GM18502 (cell line): ENCODE measurements at regions not wholly inside any gene's neighbourhood (a gene's known extent, or its start where the extent isn't known, plus 50 kb on each side); places are given as distances from the start of the nearest gene placed in this dataset.

Experiments
- ATAC-seq: cut with Tn5 transposase; IDR thresholded peaks from one replicate; pipeline ENCODE4 v1.9.1; 2021; ENCODE audit warnings: mild to moderate bottlenecking; ENCODE audit not compliant: unreplicated experiment, poor library complexity

- ATAC-seq, result no peak
Measured at GRCh38 chr9:7408845-7409244, 390.7 kb downstream of the DMAC1 start.

GRCh38 chr9:7407246-7407645, 392.3 kb downstream of the DMAC1 start:
- no peak for ATAC-seq

GRCh38 chr9:7405924-7406604, 393.5 kb downstream of the DMAC1 start:
- ATAC-seq, result peak; percentile 88

DNA sequence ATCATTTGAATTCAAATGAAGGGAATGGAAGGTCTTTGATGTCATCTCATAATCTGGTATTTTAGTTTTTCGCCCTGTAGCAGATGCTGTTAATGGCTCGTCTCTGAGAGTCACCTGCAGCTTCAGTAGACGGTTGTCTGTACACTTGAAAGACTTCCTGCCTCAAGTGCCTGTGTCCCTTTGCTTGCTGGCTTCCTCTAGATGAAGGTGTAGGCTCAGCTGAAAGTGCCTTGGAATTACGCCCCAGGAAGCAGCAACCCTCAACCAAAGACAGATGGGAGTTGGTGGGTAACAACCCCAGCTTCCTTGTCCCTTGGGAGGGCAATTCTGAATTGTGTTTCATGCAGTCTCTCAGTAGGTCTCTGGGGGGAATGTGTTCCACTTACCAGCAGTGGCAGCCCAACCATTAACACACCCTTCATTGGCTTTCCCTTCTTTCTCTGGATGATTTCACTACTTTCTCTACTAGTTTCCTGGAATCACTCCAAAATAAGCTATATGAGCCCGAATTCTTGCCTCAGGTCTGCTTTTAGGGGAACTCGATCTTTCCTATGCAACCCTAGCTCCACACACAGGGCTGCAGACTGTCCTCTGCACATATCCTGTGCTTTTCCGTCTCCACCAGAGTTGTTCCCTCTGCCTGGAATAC, 395.6 kb downstream of the DMAC1 start:
- ATAC-seq, result no peak

GRCh38 chr9:7403028-7403389, 396.6 kb downstream of the DMAC1 start:
- ATAC-seq, result no peak

- ATAC-seq, result no peak
Measured at GRCh38 chr9:7402334-7403027, 397.1 kb downstream of the DMAC1 start.

GRCh38 chr9:7401116-7401515, 398.5 kb downstream of the DMAC1 start:
- ATAC-seq, result no peak

GRCh38 chr9:7394002-7394774, 405.4 kb downstream of the DMAC1 start:
- no peak for ATAC-seq

- no peak for ATAC-seq
Measured at GRCh38 chr9:7392148-7392547, 407.4 kb downstream of the DMAC1 start.

- ATAC-seq, result no peak
Measured at GRCh38 chr9:7388755-7389154, 410.8 kb downstream of the DMAC1 start.

DNA sequence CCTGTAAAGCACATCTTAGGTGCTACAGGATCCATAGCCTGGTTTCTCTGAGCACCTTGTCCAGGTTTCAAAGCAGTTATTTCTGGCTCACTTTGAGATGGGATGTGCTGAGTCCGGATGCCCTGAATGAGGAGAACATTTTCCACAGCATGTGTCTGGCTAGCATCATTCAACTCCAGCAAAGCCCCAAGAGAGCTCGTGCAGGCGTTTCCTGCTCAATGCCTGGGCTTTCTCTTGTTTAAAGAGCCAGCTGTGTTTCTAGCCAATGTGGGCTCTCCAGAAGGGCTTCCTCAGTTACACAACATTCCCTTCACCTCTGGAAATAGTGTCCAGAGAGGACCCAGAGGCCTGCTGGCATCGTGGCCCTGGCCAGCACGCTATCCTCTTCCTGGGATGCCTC, 411.7 kb downstream of the DMAC1 start:
- ATAC-seq, result no peak

- no peak for ATAC-seq
Measured at GRCh38 chr9:7382304-7382703, 417.3 kb downstream of the DMAC1 start.

GRCh38 chr9:7377489-7377888, 422.1 kb downstream of the DMAC1 start:
- ATAC-seq, result no peak

DNA sequence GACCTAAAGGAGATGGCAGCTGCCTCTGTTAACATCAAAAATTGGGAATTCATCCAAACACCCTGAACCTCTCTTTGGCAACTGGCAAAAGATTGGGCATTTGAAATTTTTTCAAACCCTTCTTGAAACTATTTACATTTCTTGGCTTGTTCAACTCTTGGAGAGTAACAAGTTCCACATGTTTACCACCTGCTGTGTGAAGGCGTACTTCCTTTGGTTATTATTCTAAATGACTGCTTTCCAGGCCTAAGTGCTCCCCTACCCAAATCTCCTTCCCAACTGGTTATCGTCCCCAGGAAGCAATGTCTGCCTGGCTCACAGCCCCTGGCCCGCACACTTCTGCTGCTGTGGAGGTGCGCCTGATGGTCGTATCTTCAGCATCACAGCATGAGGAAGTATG, 422.7 kb downstream of the DMAC1 start:
- no peak for ATAC-seq

GRCh38 chr9:7376213-7376612, 423.4 kb downstream of the DMAC1 start:
- no peak for ATAC-seq

DNA sequence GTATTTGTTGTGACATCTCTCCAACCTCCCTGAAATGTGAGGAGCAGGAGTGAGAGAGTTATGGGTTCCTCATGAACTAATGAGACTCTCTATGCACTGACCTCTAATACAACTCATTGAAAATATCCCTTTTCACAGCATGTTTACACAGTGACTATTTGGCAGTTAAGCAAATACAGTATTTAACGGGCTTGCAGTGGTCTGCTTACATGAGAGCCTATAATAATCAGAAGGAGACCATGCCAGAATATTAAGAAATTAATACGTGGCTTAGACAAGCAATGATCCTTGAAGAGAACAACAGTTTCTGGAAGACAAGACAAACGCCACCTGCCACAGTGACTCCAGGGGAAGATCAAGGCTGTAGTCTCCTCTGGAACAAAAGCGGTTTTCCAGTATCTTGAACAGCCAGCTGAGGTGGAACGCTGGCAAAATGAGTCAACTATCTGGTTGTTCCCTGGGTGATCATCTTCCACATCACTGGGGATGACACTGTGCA, 424.5 kb downstream of the DMAC1 start:
- ATAC-seq, result no peak

DNA sequence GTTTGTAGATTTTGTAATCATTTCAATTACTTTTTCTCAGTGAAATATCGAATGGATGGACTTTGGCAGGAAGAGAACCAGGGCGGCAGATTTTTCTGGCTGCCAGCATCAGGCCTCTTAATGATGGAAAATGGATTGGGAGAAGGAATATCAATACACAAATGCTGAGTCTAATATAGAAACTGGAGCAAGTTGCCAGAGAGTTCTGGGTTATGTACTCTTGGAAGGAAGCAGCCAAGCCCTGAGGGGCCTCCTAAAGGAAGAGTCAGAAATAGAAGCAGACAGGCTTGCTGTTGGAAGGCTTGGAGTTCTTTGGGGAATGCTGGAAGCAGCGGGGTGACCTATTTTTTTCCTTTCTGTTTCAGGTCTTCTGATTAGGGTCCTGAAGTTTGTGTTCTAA, 428.6 kb downstream of the DMAC1 start:
- ATAC-seq, result no peak

DNA sequence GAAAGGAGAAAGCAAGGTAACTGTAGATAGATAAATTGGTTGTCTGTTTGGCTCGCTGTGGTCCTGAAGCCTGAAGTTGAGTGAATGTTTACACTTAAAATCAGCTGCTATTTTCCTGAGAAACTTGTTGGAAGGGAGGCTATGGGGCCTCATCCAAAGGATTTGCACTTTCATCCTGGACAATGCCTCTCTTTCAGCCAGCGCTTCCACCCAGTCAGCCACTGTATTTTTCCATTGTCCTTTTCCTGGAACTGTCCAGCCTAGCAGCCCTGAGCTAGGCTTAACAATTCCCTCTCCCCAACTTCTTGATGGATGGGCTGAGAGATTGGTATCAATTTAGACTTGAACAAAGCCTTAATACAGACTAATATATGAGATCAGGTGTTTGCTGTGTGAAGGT, 429.2 kb downstream of the DMAC1 start:
- no peak for ATAC-seq

- ATAC-seq, result no peak
Measured at GRCh38 chr9:7369384-7369821, 430.2 kb downstream of the DMAC1 start.

DNA sequence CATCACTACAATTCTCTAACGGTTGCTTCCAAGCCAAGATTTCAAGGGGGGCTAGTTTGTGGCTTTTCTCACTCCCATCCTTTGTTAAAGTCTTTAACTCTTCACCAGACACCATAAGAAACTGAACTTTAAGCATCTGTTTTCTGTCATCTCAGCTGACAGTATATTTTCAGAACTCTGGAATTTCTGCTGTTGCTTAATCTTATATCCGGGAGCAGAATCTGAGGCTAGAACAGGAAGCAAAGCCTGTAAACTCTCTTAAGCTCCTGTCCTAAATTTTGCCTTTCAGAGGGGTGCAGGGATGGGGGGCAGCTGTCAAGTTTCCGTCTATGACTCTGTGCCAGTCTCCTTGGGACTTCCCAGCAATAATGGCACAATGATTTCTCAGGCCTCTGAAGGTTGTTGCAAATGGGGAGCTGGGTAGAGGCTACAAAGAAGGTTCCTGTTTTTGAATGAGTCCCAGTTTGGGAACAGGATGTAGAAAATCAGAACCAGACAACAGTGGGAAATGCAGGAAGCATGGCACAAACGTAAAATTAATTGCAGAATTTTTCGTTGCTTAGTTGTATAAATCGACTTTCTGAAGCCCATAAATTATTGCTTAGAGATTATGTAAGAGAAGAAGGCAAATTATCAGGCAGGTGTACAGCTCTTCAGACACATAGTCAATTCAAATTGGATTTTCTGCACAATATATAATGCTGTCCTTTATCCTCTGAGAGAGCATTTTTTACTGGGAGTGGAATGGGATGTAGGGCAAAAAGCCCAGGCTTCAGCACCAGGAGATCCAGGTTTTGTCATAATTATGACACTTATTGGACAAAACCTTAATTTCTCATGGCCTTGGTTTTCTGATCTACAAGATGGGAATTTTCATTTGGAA, 430.9 kb downstream of the DMAC1 start:
- no peak for ATAC-seq
